ENCODE measurements at regions not wholly inside any gene's neighbourhood (a gene's known extent, or its start where the extent isn't known, plus 50 kb on each side); places are given as distances from the start of the nearest gene placed in this dataset.

DNA sequence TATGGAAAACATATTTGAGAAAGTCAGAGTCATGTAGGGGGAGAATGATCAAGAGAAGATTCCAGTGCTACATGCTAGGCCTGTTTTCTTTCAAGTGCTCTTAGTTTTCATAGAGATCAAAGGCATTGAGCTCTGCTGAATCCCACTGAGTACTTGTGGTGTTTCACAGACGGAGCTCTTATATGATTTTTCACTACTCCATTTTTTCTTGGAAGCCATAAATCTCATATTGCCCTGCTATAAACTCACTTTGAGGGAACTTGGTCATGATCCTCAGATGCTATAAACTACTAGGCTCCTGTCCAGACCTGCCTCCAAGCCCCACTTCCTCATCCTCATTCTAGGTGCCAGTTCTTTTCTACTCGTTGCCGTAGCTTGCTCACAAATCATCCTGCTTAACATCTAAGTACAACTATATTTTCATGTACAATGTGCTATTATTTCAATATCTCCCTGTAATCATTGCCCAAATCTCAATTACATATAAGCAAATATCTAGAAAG, 180.8 kb upstream of the CCDC179 start:
- no peak for DNase-seq

GRCh38 chr11:23058656-23059055, 198.4 kb upstream of the CCDC179 start:
- DNase-seq: no peak

GRCh38 chr11:23063276-23063675, 203.0 kb upstream of the CCDC179 start:
- no peak for DNase-seq

DNA sequence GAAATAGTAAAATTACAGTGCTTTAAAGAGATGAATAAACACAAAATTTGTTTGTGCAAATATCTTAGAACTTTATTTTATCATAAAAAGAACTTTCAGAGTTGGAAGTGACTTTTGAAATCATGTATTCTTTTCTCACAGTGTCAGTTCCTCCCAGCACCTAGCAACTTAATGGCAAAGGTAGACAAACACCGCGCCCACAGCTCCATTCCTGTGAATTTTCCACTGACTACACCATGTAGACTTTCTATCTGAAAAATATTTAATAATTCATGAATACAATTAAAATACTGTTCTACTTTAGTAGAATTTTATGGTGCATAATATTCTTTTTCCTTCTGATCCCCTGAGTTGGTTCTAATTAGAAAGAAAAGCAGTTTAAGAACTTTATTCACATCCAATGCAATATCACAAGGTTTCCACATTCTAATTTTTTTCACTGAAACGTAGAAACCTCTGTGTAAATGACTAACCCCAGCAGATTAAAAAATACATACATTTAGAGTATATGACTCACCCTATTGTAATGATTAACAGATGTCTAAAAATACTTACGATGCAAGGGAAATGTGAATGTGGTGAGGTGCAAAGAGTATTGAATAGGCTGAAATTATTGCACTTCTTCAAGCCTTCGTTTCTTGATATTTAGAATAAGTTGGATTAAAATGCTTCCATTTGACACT, 218.2 kb upstream of the CCDC179 start:
- DNase-seq: peak; percentile 78

DNA sequence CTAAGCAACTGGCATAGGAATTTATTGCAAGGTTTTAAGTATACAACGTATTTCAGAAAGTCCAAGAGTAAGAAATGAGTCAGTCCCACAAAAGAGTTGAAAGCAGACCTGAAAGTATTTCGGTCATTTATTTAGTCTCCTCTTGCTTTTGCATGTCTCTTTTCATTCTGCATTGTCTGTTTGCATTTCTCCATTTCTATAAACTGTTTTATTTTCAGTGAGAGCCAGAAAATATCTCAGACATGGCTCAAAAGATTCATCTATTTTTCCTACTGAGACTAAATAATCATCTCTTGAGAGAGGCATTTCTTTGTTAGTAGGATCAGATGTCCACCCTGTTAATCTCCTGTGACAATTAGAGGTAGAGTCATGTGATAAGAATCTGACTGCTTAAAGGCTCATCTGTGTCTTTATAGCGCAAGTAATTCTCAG, 219.1 kb upstream of the CCDC179 start:
- DNase-seq: peak; percentile 54

DNA sequence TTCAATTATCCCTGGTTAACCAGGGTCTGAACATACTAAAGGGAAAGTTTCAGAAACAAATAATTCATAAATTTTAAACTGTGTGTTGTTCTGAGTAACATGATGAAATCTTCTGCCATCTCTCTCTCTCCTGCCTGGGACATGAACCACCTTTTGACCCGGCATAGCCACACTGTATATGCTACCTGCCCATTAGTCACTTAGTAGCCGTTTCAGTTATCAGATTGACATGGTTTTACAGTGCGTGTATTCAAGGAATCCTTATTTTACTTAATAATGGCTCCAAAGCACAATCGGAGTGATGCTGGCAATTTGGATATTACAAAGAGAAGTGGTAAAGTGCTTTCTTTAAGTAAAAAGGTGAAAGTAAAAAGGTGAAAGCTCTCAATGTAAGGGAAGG, 227.1 kb upstream of the CCDC179 start:
- no peak for DNase-seq

GRCh38 chr11:23090659-23091058, 230.4 kb upstream of the CCDC179 start:
- DNase-seq: no peak

DNA sequence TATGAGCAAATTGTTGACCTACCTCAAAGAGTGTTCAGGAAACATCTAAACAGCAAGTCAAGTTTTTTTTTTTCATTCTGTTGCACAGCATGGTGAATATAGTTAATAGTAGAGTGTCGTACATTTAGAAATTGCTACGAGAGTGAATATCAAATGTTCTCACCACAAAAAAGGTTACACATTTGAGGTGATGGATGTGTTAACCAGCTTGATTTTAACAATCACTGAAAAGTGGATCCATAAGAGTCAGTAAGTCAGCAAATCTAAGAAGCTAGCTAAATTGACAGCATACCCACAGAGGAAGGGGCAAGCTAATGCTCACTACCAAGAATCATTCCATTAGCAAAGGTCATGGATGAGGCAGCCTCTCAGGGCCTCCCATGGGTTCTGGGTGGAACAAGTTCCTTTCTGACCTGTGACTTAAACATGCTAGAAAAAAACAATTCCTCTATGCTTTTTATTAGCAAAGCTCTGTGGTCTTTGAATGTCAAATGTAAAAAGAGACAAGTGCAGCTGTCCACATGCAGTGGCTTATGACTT, 235.4 kb upstream of the CCDC179 start:
- DNase-seq: no peak

- no peak for DNase-seq
Observed at GRCh38 chr11:23097891-23098290, 237.6 kb upstream of the CCDC179 start.

DNA sequence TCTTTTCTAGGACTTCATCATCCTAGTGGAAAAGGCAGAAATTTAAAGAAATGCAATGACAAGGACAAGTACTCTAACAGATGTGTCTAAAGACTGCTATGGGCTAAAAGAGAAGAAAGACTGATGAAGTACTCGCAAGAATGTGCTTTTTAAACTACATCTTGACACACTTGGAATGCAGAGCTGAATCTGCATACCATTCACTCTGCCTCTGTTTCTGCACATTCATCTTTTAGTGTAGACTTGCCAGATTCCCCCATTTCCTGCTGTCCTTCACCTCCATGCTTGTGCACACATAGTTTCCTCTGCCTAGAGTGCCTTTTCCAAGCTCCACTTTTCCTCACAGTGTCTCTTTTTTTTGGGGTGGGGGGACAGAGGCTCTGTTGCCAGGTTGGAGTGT, 239.0 kb upstream of the CCDC179 start:
- DNase-seq: peak; percentile 36

DNA sequence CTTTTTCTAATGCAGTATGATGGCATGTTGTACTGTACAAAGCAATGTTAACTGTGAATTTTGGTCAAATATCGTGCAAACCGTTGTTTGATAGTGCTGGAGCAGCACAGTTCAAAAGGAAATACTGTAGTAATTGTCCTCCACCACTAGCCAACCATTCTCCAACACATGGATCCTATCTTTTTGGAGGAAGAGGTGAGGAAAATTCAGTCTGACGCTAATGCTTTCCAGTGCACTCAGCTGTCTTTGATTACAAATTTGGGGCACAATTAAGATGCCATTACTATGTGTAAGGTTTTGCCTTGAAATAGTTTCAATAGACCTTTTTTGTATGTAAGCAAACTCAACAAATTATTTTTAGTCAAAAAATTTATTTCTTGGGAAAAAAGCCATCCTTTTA, 240.5 kb upstream of the CCDC179 start:
- no peak for DNase-seq

DNA sequence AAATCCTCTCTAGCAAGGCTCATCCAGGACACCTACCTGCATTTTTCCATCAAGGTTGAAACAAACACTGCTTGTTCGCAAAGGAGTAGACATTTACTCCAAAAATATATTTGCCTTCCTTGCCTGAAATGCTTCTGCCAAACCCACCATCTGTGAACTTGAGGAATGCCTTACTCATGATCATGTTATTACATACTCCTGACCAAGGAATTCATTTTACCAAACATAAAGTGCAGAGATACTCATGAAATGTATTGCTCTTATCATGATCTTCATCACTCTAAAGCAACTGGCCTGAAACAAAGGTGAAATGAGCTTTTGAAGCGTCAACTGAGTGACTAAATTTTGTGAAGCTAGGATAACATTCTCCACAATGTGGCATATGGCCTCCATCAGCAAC, 243.1 kb upstream of the CCDC179 start:
- peak; percentile 30 for DNase-seq

- no peak for DNase-seq
Observed at GRCh38 chr11:23111527-23111926, 251.3 kb upstream of the CCDC179 start.

DNA sequence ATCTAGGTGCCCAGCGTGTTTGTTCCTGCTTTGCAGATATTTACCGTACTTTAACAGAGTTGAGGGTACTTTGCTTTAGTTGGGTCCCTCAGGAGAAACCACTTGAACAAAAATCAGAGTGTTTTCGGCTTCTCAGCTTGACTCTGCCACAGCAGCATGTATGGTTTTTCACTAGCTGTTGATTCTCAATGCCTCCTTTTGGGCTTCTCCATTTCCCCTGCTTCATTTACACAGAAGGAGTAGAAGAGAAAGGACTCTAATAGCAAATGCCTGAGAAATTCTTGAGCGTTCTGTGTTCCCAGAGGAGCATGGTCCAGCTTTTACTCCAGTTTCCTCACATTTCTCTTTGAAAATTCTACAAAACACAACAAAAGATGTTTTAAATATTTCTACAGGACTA, 252.1 kb upstream of the CCDC179 start:
- DNase-seq: no peak

DNA sequence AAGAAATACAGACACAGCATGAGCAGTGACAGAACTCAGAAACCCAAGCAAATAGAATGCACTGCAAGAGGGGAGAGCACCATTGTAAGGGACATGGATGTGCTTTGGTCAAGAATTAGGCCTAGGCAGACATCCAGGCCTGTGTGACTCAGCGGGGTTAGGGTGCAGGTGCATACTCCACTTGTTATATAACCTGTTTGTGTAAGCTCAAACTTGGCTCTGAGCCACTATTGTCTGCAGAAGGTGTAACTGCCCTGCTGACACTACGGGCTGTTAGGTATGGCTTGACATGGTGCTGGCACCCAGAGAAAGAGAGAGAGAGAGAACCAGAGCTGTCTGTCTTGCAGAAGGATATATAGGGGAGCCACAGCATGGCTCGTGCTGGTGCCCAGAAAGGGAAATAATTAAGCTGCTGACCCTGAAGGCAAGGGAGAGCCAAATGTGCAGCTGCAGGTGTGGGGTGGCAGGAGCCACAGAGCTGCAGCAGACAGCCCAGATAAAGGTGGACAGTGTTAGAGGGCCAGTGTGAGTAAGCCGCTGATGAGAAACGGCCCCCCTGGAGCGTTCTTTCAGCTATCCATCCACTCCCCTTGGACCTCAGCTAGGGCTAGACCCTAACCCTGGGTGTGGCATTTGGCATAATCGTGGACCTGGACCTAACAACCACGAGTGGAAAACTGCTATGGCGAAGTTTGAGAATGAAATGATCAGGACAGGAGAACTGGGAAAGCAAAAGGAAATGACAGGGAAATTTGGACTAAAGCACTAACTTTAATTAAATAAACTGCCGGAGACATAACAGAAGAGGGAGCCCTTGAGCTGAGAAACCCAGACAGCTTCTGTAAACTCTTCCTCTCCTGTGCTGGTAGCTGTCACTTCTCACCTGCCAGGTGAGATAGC, 253.0 kb upstream of the CCDC179 start:
- peak; percentile 59 for DNase-seq

DNA sequence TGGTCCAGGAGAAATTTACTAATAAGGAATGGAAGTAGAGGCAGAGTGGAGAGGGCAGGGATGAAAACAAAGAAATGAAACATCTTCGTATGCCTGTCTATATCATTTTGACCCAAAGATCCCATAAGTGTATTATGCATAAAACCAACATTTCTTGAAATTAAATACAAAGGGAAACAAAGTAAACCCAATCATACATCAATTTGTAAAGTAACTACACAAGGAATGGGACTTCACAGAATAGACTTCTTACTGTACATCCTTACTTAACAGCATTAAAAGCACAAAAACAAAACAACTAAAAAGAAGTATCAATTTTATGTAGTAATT, 253.6 kb upstream of the CCDC179 start:
- DNase-seq: no peak

GRCh38 chr11:23123753-23124152, 263.5 kb upstream of the CCDC179 start:
- peak; percentile 28 for DNase-seq

DNA sequence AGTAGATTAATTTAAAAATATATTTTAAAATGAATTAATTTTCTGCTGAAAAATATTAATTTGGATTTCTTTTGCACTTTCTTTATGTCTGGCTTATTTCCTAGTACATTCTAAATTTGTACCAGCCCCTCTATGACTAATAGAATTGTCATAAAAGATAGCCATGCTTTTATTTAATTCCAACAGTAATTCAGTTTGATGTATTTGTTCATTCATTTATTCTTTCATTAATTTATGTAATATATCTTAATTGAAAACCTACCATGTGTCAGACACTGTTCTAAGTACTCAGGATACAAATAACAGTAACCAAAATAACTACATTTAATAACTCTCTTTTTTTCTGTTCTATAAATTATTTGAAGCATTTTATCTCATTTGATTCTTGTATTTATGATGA, 264.0 kb upstream of the CCDC179 start:
- DNase-seq: no peak

- no peak for DNase-seq
Observed at GRCh38 chr11:23124996-23125395, 264.7 kb upstream of the CCDC179 start.

DNA sequence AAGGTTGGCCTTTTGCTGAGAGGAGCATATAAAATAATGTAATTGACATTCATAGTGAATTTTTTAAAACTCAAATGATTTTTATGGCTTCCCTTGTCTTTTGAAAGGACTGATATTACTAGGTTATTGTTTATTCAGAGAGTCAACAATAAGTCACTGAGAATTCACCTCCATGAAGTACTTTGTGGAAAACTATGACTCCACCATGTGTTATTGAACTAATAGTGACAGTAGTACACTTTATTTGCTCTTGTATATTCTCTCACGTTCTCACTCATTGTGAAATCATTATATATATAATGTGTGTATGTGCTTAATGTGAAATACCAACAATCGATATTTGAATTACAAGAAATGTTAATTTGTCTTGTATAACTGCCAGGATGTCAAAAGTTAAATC, 267.4 kb upstream of the CCDC179 start:
- no peak for DNase-seq

GRCh38 chr11:23134627-23135026, 274.4 kb upstream of the CCDC179 start:
- no peak for DNase-seq

DNA sequence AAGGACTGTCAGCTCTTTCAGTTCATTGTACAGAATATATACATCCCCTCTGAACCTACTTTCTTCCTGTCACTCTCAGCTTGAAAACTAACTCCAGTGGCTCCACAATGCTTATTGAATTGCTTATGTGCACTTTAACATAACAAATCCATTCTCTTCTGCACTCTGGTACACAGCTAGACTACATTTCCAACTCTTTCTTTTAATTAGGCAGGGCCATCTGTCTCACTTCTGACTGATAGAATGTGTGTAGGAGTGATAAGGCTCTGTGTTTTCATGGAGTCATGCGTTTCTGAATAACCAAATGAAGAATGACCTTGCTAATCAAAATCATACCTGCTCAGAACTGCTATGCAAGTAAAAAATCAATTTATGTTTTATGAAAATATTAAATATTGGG, 278.5 kb upstream of the CCDC179 start:
- no peak for DNase-seq

DNA sequence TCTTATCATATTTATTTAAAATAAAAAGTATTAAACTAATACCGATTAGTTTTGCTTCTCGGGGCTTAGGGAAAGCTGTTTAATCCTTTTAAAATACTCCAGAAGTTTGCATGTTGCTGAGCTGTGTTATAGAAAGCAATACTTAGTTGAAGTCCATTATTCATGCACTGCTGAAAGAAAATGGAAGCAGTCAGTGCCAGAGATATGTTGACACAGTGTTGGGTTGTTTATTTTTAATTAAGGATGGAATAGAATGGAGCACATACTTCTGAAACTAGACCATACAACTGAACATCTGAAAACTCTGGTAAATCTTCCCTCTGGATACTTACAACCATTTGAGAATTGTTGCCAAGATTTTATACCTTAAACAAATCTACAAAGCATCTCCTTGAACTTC, 282.7 kb upstream of the CCDC179 start:
- peak; percentile 42 for DNase-seq

DNA sequence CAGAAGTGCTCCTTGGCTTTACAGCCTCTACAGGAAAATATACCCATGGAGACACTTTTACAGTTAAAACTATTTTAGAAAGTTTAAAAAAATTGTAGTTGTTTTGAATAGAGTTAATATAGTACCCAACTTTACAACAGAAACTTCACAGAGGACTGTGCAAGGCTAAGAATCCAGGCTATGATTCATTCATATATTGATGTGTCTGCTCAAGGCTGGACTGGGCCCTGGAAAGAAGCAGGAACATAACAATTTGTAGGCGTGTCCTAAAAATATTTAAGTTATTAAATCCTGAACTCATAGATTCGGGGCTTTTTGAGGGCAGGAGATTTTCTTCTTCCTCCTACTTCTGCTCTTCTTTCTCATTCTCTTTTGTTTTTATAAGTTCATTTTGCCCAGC, 291.5 kb upstream of the CCDC179 start:
- DNase-seq: peak; percentile 7
